H1 (cell line): ENCODE measurements at regions not wholly inside any gene's neighbourhood (a gene's known extent, or its start where the extent isn't known, plus 50 kb on each side); places are given as distances from the start of the nearest gene placed in this dataset.
"Not testable (repeated sequence)": the region's sequence is repeated elsewhere in the genome, so short reads cannot be mapped to it uniquely, and the experiment has no call there.

Experiments used
- ATF2 ChIP-seq: IDR thresholded peaks from 2 replicates; pipeline ENCODE4 v1.6.1; 2012; ENCODE audit warnings: low read length, inconsistent platforms
- CBX5 ChIP-seq: fragments of 300-800, 300-1000 bp; sonication (generic); IDR thresholded peaks from 2 replicates; pipeline ENCODE4 v1.7.1; 2016; ENCODE audit warnings: antibody characterized with exemption, low read length, low read depth
- CHD2 ChIP-seq: IDR thresholded peaks from 2 replicates; pipeline ENCODE4 v1.6.1; 2012; ENCODE audit warnings: low read length, improper control_type of control experiment
- CTCF ChIP-seq, 3 experiments: IDR thresholded peaks; 1 replicate in 2 of 3; 2 replicates in 1 of 3; pipeline versions ENCODE4 v1.5.1 to v1.6.1; 2011; ENCODE audit warnings: low read length in 3 of 3, mild to moderate bottlenecking in 3 of 3, inconsistent platforms in 2 of 3, low read depth in 1 of 3, moderate library complexity in 1 of 3; ENCODE audit not compliant: insufficient read depth in 1 of 3; ENCODE audit errors: control extremely low read depth in 1 of 3
- EP300 ChIP-seq, 2 experiments: IDR thresholded peaks; 1 replicate in 1 of 2; 2 replicates in 1 of 2; pipeline ENCODE4 v1.6.1; 2011 to 2012; ENCODE audit warnings: low read depth in 2 of 2, low read length in 2 of 2, mild to moderate bottlenecking in 2 of 2, borderline replicate concordance in 1 of 2, inconsistent platforms in 1 of 2, moderate library complexity in 1 of 2
- JUN ChIP-seq: IDR thresholded peaks from 2 replicates; pipeline ENCODE4 v1.6.1; 2011; ENCODE audit warnings: low read depth, mild to moderate bottlenecking, improper control_type of control experiment, low read length
- POLR2A ChIP-seq, 2 experiments: IDR thresholded peaks; 1 replicate in 1 of 2; 2 replicates in 1 of 2; pipeline ENCODE4 v1.6.1; 2011; ENCODE audit warnings: low read depth in 2 of 2, low read length in 2 of 2, mild to moderate bottlenecking in 2 of 2; ENCODE audit errors: control extremely low read depth in 1 of 2
- POLR2AphosphoS5 ChIP-seq: IDR thresholded peaks from 2 replicates; pipeline ENCODE4 v1.6.1; 2011; ENCODE audit warnings: low read depth, low read length

- not testable (repeated sequence) for TF ChIP-seq CTCF (IDR thresholded peaks at IDR 0.05; ENCODE audit: control extremely low read depth in 1 of 3, insufficient read depth in 1 of 3, low read depth in 1 of 3, low read length in 3 of 3); CHD2; EP300 (IDR thresholded peaks at IDR 0.05; ENCODE audit: borderline replicate concordance in 1 of 2, low read depth in 2 of 2, low read length in 2 of 2); JUN; POLR2A (IDR thresholded peaks at IDR 0.05; ENCODE audit: control extremely low read depth in 1 of 2, low read depth in 2 of 2, low read length in 2 of 2); ATF2; POLR2AphosphoS5; CBX5
These were observed 140.2 kb upstream of the FOXD4L5 start for GRCh38 chr9:65425183-65425582.
